HUES64 (cell line): ENCODE measurements at regions not wholly inside any gene's neighbourhood (a gene's known extent, or its start where the extent isn't known, plus 50 kb on each side); places are given as distances from the start of the nearest gene placed in this dataset.

Experiments
- H3K27ac ChIP-seq: 2 replicates; pipeline ENCODE4 v1.7.0; 2013; ENCODE audit warnings: low read depth, low read length, inconsistent platforms
- H3K27me3 ChIP-seq: 2 replicates; pipeline ENCODE4 v1.6.1; 2013; ENCODE audit warnings: mild to moderate bottlenecking, low read length; ENCODE audit not compliant: insufficient read depth
- H3K36me3 ChIP-seq: 2 replicates; pipeline ENCODE4 v1.6.1; 2013; ENCODE audit warnings: mild to moderate bottlenecking, low read length; ENCODE audit not compliant: insufficient read depth
- H3K4me1 ChIP-seq: 2 replicates; pipeline ENCODE4 v1.6.1; 2013; ENCODE audit warnings: mild to moderate bottlenecking, low read length, moderate library complexity; ENCODE audit not compliant: insufficient read depth
- H3K4me3 ChIP-seq: 2 replicates; pipeline ENCODE4 v1.5.1; 2013; ENCODE audit warnings: mild to moderate bottlenecking, low read length, moderate library complexity
- H3K9ac ChIP-seq: 2 replicates; pipeline ENCODE4 v1.6.1; 2013; ENCODE audit warnings: mild to moderate bottlenecking, low read depth, low read length
- H3K9me3 ChIP-seq: 2 replicates; pipeline ENCODE4 v1.6.1; 2013; ENCODE audit warnings: low read depth, low read length; ENCODE audit not compliant: insufficient read depth
- WGBS: fragments of 150-250, 120-280 bp; methylation state at CpG from one replicate; pipeline ENCODE4 v1.1.7; 2013; ENCODE audit warnings: missing lambda C conversion rate; 5-methylcytosine and 5-hydroxymethylcytosine counted together

GRCh38 chr4:31949045-31949444 lies 1228.9 kb downstream of the PCDH7 start:
- H3K36me3 ChIP-seq = no peaks in the 10 kb centered on the region
- no peak overlapping the region for H3K9ac ChIP-seq
- H3K27ac ChIP-seq = no peak overlapping the region
- no peaks in the 10 kb centered on the region for H3K27me3 ChIP-seq
- no peaks in the 10 kb centered on the region for H3K4me1 ChIP-seq
- H3K9me3 ChIP-seq = no peaks in the 10 kb centered on the region
- WGBS = 95% methylated on average over 5 of the region's 5 CpGs
- H3K4me3 ChIP-seq = no peak overlapping the region

- 86% methylated on average over 1 of the region's 2 CpGs for WGBS
- no peak overlapping the region for H3K27ac ChIP-seq
Measured at GRCh38 chr4:31955346-31955745, 1235.2 kb downstream of the PCDH7 start.

GRCh38 chr4:31959972-31960371 lies 1239.8 kb downstream of the PCDH7 start:
- Histone ChIP-seq H3K9ac (no peak overlapping the region), H3K4me1 (no peaks in the 10 kb centered on the region), H3K9me3 (no peaks in the 10 kb centered on the region), H3K36me3 (no peaks in the 10 kb centered on the region), H3K27me3 (no peaks in the 10 kb centered on the region), H3K27ac (no peak overlapping the region), H3K4me3 (no peak overlapping the region)

More at GRCh38 chr4:31955346-31955745, 1235.2 kb downstream of the PCDH7 start:
- no peaks in the 10 kb centered on the region for H3K9me3 ChIP-seq
- no peaks in the 10 kb centered on the region for H3K4me1 ChIP-seq
- no peak overlapping the region for H3K9ac ChIP-seq
- no peaks in the 10 kb centered on the region for H3K36me3 ChIP-seq
- H3K4me3 ChIP-seq = no peak overlapping the region
- no peaks in the 10 kb centered on the region for H3K27me3 ChIP-seq

- no peak overlapping the region for H3K4me3 ChIP-seq
- H3K9me3 ChIP-seq = no peaks in the 10 kb centered on the region
- H3K27ac ChIP-seq = no peak overlapping the region
- no peaks in the 10 kb centered on the region for H3K36me3 ChIP-seq
- no peak overlapping the region for H3K9ac ChIP-seq
- no peaks in the 10 kb centered on the region for H3K27me3 ChIP-seq
- H3K4me1 ChIP-seq = no peaks in the 10 kb centered on the region
- 79% methylated on average over 3 of the region's 3 CpGs for WGBS
Measured at GRCh38 chr4:31964685-31965084, 1244.5 kb downstream of the PCDH7 start.

GRCh38 chr4:31968842-31969241 lies 1248.7 kb downstream of the PCDH7 start:
- Histone ChIP-seq H3K9me3 (no peaks in the 10 kb centered on the region), H3K36me3 (no peaks in the 10 kb centered on the region), H3K27me3 (no peaks in the 10 kb centered on the region), H3K27ac (no peak overlapping the region), H3K4me1 (no peaks in the 10 kb centered on the region), H3K4me3 (no peak overlapping the region), H3K9ac (no peak overlapping the region)
- WGBS = 98% methylated on average over 2 of the region's 2 CpGs

DNA sequence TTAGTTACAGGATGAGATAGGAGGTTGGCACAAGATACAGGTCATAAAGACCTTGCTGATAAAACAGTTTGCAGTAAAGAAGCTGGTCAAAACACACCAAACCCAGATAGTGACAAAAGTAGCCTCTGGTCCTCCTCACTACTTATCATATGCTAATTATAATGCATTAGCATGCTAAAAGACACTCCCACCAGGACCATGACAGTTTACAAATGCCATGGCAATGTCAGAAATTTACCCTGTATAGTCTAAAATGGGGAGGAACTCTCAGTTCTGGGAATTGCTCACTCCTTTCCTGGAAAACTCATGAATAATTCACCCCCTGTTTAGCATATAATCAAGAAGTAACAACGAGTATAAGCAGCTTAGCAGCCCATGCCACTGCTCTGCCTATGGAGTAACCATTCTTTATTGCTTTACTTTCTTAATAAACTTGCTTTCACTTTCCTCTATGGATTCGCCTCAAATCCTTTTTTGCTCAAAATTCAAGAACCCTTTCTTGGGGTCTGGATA lies 1254.4 kb downstream of the PCDH7 start:
- 87% methylated on average over 2 of the region's 2 CpGs for WGBS

DNA sequence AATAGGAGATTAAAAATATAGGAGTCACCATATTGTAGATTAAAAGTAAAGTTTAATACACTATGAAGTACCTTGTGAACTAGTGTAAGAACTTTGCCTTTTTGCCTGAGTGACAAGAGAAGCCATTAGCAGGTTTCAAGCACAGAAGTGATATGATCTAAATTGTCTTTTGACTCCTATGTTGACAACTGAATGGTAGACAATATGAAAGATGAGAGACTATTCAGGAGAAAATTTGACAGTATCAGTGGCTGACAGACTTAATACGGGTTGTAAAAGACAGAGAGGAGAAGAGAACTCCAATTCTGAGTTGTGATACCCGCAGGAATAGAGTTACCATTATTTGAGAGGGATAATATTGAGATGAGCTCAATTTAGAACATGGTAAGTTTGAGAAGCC lies 1259.8 kb downstream of the PCDH7 start:
- H3K9ac ChIP-seq = no peak overlapping the region
- H3K4me3 ChIP-seq = no peak overlapping the region
- H3K27me3 ChIP-seq = no peaks in the 10 kb centered on the region
- H3K4me1 ChIP-seq = no peaks in the 10 kb centered on the region
- 91% methylated on average over 2 of the region's 2 CpGs for WGBS
- no peaks in the 10 kb centered on the region for H3K9me3 ChIP-seq
- no peak overlapping the region for H3K27ac ChIP-seq
- H3K36me3 ChIP-seq = no peaks in the 10 kb centered on the region

More for the DNA sequence above, 1254.4 kb downstream of the PCDH7 start:
- Histone ChIP-seq H3K4me1 (no peaks in the 10 kb centered on the region), H3K4me3 (no peak overlapping the region), H3K9ac (no peak overlapping the region), H3K9me3 (no peaks in the 10 kb centered on the region), H3K36me3 (no peaks in the 10 kb centered on the region), H3K27me3 (no peaks in the 10 kb centered on the region), H3K27ac (no peak overlapping the region)

DNA sequence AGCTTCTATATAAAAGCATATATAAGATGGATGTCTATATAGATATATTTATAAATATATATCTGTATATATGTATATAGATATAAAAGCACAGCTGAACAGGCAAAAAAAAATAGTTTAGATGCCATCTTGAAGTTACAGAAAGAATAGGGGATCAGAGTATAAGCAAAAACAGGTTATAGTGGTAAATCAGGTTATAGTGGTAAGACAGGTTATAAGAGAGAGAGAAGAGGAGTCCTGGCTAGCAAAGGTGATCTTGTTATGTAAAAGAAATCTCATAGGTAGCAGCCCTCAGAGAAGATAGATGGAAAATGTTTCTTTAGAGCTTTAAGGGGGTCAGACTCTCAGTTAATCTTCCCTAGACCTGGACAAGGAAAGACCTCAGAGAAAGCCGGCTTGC lies 1263.1 kb downstream of the PCDH7 start:
- Histone ChIP-seq H3K4me1 (no peaks in the 10 kb centered on the region), H3K27ac (no peak overlapping the region), H3K27me3 (no peaks in the 10 kb centered on the region), H3K4me3 (no peak overlapping the region), H3K9me3 (no peaks in the 10 kb centered on the region), H3K36me3 (no peaks in the 10 kb centered on the region), H3K9ac (no peak overlapping the region)
- 100% methylated on average over 1 of the region's 1 CpG for WGBS

DNA sequence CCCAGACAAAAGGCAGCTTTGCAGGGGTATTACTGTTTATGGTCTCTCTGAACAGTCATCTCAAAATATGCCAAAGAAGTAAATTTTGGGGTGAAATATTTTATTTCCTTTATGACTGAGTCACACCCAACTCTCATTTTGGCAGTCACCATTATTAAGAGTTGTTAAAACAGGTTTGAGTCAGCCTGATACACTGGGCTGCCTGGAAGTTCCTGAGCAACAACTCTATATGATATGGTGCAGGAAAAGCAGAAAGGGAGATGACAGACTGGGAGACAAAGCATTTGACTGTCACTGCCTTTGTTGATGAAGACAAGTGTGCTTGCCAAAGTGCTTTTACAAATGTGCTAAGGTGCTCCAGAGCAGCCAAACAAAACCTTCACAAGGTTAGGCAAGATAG lies 1263.5 kb downstream of the PCDH7 start:
- Histone ChIP-seq H3K27me3 (no peaks in the 10 kb centered on the region), H3K9me3 (no peaks in the 10 kb centered on the region), H3K36me3 (no peaks in the 10 kb centered on the region), H3K9ac (no peak overlapping the region), H3K4me1 (no peaks in the 10 kb centered on the region), H3K27ac (no peak overlapping the region), H3K4me3 (no peak overlapping the region)

DNA sequence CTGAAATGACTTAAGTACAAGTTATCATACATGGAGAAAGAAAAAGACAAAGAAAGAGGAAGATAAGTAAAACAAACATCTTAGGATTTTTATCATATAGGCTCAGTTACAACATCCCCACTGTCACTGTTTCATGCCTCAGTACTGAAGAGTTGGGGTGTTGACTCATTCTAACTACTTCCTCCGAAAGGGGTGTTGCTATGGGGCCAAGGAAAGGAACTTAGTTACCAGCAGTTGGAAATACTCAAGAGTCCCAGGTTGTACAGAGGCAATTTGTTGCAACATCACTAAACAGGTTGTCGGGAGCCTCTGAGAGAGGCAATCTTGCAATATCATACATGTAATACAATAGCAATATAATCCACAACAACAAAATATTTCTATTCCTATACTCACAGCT lies 1264.7 kb downstream of the PCDH7 start:
- no peaks in the 10 kb centered on the region for H3K27me3 ChIP-seq
- H3K4me3 ChIP-seq = no peak overlapping the region
- H3K9me3 ChIP-seq = no peaks in the 10 kb centered on the region
- WGBS = 97% methylated on average over 2 of the region's 2 CpGs
- no peaks in the 10 kb centered on the region for H3K36me3 ChIP-seq
- no peak overlapping the region for H3K9ac ChIP-seq
- H3K27ac ChIP-seq = no peak overlapping the region
- no peaks in the 10 kb centered on the region for H3K4me1 ChIP-seq

DNA sequence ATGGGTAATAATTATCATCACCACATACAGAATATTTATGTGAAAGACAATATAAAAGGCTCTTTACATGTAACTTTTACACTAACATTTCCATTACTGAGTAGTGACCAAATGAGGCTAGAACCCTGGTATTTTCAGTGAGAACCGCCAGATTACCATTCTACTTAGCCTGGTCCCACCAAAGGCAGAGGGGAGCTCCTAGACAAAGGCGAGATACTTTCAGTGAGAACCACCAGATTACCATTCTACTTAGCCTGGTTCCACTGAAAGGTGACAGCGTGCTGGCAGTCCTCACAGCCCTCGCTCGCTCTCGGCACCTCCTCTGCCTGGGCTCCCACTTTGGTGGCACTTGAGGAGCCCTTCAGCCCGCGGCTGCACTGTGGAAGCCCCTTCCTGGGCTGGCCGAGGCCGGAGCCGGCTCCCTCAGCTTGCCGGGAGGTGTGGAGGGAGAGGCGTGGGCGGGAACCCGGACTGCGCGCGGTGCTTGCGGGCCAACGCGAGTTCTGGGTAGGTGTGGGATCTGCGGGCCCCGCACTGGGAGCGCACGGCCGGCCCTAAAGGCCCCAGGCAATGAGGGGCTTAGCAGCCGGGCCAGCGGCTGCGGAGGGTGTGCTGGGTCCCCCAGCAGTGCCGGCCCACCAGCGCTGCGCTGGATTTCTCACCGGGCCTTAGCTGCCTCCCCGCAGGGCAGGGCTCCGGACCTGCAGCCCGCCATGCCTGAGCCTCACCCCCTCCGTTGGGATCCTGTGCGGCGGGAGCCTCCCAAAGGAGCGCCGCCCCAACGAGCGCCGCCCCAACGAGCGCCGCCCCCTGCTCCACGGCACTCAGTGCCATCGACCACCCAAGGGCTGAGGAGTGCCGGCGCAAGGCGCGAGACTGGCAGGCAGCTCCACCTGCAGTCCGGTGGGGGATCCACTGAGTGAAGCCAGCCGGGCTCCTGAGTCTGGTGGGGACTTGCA lies 1276.1 kb downstream of the PCDH7 start:
- Histone ChIP-seq H3K4me3 (peak overlapping the region; percentile 39), H3K27ac (no peak overlapping the region)

More for the DNA sequence above, 1276.1 kb downstream of the PCDH7 start:
- H3K9ac ChIP-seq = no peak overlapping the region
- no peaks in the 10 kb centered on the region for H3K27me3 ChIP-seq
- WGBS = 95% methylated on average over 55 of the region's 55 CpGs
- no peaks in the 10 kb centered on the region for H3K36me3 ChIP-seq
- H3K9me3 ChIP-seq = no peaks in the 10 kb centered on the region
- H3K4me1 ChIP-seq = peaks cover 16% of the 10 kb centered on the region
